ENCODE measurements at regions not wholly inside any gene's neighbourhood (a gene's known extent, or its start where the extent isn't known, plus 50 kb on each side); places are given as distances from the start of the nearest gene placed in this dataset.

DNA sequence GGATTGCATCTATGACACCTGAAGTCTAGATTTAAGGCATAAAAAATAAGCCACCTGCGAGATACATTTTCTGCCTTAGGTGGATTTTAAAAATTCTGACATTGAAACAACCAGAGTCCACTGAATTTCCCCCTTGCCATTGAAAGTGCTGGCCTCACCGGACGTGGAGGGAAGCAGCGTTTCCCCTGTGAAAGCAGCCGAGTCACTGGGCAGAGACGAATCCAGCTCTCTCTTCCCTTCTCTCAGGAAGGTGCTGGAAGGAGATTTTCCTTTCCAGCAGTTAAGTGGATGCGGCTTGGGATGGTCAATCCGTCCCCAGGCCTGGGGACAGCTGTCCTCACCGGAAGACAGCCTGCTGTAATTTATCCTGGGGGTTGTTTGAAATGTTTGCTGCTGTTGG lies 270.9 kb upstream of the FOXF1 start:
- TF ChIP-seq, protein P1, sequence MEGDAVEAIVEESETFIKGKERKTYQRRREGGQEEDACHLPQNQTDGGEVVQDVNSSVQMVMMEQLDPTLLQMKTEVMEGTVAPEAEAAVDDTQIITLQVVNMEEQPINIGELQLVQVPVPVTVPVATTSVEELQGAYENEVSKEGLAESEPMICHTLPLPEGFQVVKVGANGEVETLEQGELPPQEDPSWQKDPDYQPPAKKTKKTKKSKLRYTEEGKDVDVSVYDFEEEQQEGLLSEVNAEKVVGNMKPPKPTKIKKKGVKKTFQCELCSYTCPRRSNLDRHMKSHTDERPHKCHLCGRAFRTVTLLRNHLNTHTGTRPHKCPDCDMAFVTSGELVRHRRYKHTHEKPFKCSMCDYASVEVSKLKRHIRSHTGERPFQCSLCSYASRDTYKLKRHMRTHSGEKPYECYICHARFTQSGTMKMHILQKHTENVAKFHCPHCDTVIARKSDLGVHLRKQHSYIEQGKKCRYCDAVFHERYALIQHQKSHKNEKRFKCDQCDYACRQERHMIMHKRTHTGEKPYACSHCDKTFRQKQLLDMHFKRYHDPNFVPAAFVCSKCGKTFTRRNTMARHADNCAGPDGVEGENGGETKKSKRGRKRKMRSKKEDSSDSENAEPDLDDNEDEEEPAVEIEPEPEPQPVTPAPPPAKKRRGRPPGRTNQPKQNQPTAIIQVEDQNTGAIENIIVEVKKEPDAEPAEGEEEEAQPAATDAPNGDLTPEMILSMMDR (IDR thresholded peaks at IDR 0.05; ENCODE audit: insufficient read depth, low read length, poor library complexity, severe bottlenecking), result no peak

DNA sequence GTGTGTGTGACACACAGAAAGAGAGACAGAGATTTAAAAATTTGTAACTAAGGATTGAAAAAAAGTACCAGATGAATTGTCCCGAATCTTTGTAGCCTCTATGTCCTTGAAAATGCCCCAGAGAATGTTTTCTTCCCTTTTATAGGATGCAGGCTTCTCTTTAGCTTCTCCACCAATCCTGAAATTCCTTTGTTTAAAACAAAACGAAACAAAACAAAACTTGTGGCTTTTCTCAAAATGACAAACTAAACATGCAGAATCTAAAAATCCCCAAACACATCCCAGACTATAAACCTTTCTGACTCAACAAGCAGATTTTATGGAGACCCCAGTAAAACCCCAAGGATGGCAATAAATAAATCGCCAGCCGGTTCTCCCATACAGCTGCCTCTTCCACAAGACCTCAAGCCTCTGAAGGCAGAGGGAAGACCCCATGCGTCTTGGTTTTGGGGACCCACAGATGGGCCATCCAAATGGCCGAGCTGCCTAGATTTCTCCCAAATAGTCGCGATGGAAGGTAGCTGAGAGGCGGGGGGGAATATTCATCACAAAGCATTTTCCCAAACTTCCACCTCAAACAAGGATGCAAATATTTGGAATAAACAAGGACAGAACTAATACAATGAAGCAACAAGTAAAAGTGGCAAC lies 269.5 kb upstream of the FOXF1 start:
- TF ChIP-seq, protein P1 (IDR thresholded peaks at IDR 0.05; ENCODE audit: insufficient read depth, low read length, poor library complexity, severe bottlenecking), result no peak
- Histone ChIP-seq H3K4me3 (replicated peaks; ENCODE audit: low read depth, low read length) (no peak overlapping the region), H3K36me3 (ENCODE audit: control insufficient read depth, insufficient read depth, low read length) (no peaks in the 10 kb centered on the region), H3K27me3 (replicated peaks; ENCODE audit: control insufficient read depth, insufficient read depth, low read length) (peaks cover 2% of the 10 kb centered on the region)
- no peak for DNase-seq (ENCODE audit: extremely low read depth, insufficient read length)

More for the DNA sequence above, 270.9 kb upstream of the FOXF1 start:
- no peak for DNase-seq (ENCODE audit: extremely low read depth, insufficient read length)
- no peaks in the 10 kb centered on the region for H3K36me3 ChIP-seq (ENCODE audit: control insufficient read depth, insufficient read depth, low read length)
- H3K4me3 ChIP-seq (replicated peaks; ENCODE audit: low read depth, low read length), result no peak overlapping the region
- peaks cover 2% of the 10 kb centered on the region for H3K27me3 ChIP-seq (replicated peaks; ENCODE audit: control insufficient read depth, insufficient read depth, low read length)

DNA sequence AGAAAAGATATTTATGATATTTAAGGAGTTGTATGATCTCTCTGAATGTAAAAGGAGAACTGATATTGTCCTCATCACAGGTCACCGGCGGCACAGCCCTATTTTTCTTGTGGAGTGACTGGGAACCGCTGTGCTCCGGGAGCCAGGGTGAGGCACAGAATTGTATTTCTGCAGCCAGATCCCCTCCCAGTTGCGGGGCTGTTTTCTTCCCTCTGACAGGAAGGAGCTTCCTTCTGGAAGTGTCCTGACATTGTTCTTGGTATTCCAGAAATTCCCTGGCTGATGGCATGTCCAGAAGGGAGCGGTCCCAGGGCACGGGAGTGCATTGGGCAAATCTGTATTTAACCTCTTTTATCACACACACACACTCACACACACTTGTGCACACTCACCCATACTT lies 268.6 kb upstream of the FOXF1 start:
- TF ChIP-seq, protein P1 (IDR thresholded peaks at IDR 0.05; ENCODE audit: insufficient read depth, low read length, poor library complexity, severe bottlenecking), result no peak
- H3K27me3 ChIP-seq (replicated peaks; ENCODE audit: control insufficient read depth, insufficient read depth, low read length), result peaks cover 2% of the 10 kb centered on the region
- H3K4me3 ChIP-seq (replicated peaks; ENCODE audit: low read depth, low read length), result no peak overlapping the region

DNA sequence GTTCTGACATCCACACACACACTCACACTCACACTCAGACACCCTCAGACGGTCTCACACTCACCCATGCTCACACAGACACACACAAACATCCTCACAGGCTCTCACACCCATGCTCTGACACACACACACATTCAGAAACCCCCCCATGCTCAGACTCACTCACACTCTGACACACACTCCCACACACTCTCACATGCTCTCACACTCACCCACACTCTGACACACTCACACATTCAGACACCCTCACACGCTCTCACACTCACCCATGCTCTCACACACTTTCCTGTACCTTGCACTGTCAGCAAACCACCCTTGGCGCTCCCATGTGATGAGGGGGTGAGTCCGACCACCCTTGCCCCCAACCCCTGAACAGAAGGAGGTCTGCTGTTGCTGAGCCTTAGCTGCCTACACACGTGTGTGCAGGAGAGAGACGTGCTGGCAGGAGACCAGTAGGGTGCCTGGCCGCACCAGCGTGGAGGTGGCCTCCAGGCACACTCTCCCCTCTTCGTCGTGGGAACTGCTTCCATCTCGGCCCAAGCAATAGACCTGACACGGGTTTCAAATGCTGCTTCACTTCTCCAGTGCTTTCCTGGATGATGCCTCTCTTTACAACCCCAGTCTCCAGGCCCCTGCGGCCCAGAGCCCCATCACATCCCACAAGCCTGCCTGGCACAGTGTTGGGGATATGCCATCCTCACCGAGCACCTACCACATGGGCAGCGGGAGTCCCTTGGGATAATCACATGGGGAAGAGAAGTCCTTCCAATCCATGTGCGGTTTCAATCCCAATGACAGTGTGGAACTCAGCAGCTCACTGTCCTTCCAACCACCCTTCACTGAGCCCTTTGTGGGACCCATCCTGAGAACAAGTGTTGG lies 267.8 kb upstream of the FOXF1 start:
- H3K27me3 ChIP-seq (replicated peaks; ENCODE audit: control insufficient read depth, insufficient read depth, low read length), result peaks cover 2% of the 10 kb centered on the region
- H3K36me3 ChIP-seq (ENCODE audit: control insufficient read depth, insufficient read depth, low read length), result no peaks in the 10 kb centered on the region
- no peak for DNase-seq (ENCODE audit: extremely low read depth, insufficient read length)
- TF ChIP-seq, protein P1 (IDR thresholded peaks at IDR 0.05; ENCODE audit: insufficient read depth, low read length, poor library complexity, severe bottlenecking), result no peak
- H3K4me3 ChIP-seq (replicated peaks; ENCODE audit: low read depth, low read length), result no peak overlapping the region

More for the DNA sequence above, 268.6 kb upstream of the FOXF1 start:
- DNase-seq (ENCODE audit: extremely low read depth, insufficient read length), result no peak
- H3K36me3 ChIP-seq (ENCODE audit: control insufficient read depth, insufficient read depth, low read length), result no peaks in the 10 kb centered on the region

DNA sequence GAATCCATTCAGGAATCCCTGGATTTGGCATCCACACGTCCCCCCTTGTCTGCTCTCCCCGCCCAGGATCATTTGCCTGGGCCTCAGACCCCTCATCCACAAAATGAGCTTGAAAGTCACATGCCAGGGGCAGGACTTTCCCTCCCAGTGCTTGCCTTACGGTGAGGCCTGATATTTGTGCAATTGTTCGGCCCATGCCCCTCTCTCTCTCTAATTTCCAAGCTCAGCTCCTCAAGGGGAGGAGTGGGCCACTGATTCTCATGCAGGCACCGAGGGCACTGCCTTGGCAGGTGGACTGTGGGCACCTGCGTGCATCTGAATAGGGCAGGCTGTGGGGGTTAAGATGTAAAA lies 267.2 kb upstream of the FOXF1 start:
- Histone ChIP-seq H3K36me3 (ENCODE audit: control insufficient read depth, insufficient read depth, low read length) (no peaks in the 10 kb centered on the region), H3K4me3 (replicated peaks; ENCODE audit: low read depth, low read length) (no peak overlapping the region), H3K27me3 (replicated peaks; ENCODE audit: control insufficient read depth, insufficient read depth, low read length) (peaks cover 2% of the 10 kb centered on the region)
- TF ChIP-seq, protein P1 (IDR thresholded peaks at IDR 0.05; ENCODE audit: insufficient read depth, low read length, poor library complexity, severe bottlenecking), result no peak
- no peak for DNase-seq (ENCODE audit: extremely low read depth, insufficient read length)

Measured in GM06990 (cell line).